GM19467 (cell line): ENCODE measurements at regions not wholly inside any gene's neighbourhood (a gene's known extent, or its start where the extent isn't known, plus 50 kb on each side); places are given as distances from the start of the nearest gene placed in this dataset.
A peak's percentile ranks its signal among the peaks of the same experiment; 100 is the strongest.

Experiments
- ATAC-seq: cut with Tn5 transposase; IDR thresholded peaks from one replicate; pipeline ENCODE4 v1.9.1; 2021; ENCODE audit warnings: mild to moderate bottlenecking, moderate library complexity; ENCODE audit not compliant: unreplicated experiment

- ATAC-seq: no peak
These were observed 163.4 kb upstream of the DPYD start for GRCh38 chr1:98084188-98084587.

GRCh38 chr1:98081944-98082343 lies 161.1 kb upstream of the DPYD start:
- ATAC-seq: no peak

DNA sequence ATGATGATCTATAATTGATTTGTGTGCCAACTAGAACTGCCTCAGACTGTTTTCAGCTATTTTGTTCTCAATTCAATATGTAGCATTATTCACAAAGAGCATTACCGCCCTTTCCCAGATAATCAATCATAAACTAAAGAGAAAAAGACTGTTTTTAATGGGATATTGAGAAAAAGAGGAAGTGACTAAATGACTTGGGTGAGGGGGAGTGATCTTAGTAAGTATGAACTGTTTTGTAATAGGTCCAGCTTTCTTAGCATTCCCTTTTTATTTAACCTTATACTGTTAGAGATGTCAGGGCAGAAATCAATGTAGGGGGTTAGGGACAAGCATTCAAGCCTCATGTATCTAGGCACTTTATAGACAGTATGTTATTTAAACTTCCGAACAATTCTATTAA lies 157.8 kb upstream of the DPYD start:
- no peak for ATAC-seq

- ATAC-seq: no peak
These were observed 156.9 kb upstream of the DPYD start for GRCh38 chr1:98077691-98078090.

- ATAC-seq: no peak
These were observed 154.8 kb upstream of the DPYD start for GRCh38 chr1:98075626-98076025.

- ATAC-seq: no peak
These were observed 153.0 kb upstream of the DPYD start for GRCh38 chr1:98073823-98074222.

DNA sequence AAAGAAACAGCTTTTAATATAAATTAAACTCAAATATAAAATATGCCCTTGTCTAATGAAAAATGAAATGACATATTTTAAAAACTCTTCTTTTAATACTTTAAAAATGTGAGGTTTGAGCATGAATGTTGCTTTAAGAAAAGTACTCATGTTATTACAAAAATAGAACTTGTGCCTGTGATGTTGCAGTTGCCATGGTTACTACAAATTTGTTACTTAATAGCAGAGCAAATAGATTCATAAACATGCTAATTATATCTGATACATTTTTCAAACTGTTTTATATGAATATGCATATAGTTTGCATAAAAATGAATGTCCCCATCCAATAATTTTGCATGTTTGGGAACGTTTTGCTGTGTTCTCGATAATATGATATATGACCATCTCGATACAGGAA lies 152.3 kb upstream of the DPYD start:
- no peak for ATAC-seq

- ATAC-seq: no peak
These were observed 151.2 kb upstream of the DPYD start for GRCh38 chr1:98072047-98072446.

- no peak for ATAC-seq
These were observed 147.2 kb upstream of the DPYD start for GRCh38 chr1:98068016-98068415.

DNA sequence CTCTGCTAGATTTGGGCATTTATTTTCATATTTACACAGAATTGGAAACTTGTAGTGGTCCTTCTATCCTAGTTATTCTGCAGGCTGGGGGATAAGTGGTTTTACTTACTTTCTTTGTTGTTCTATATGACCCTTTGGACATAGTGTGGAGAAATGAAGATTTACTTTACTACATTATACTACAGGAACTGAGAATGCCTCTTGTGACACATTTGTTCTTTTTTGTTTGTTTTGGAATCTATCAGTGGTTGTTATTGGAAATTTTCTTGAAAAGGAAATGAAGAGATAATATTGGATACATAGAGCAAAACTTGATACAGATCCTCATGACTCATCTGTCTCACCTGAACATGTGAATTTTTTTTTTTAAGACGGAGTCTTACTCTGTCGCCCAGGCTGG lies 146.1 kb upstream of the DPYD start:
- ATAC-seq: no peak

GRCh38 chr1:98059620-98060019 lies 138.8 kb upstream of the DPYD start:
- ATAC-seq: no peak

DNA sequence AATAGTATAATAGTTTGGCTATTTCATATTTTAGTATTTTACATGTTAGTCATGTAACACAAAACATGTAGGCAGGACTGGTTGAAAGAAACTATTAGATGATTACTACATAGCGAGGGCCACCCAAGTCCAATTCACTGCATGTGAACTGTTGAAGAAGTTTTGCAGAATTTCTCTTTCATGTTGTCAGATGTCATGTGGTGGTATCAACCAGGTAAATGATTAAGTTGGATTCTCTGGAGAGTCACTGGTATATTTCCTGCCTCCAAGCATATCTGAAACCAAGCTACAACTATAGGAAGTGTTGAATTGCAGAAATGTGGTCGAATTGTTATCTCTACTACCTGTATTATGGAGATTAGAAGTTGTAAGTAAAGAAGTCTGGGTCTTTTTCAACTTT lies 137.8 kb upstream of the DPYD start:
- peak; percentile 35 for ATAC-seq

DNA sequence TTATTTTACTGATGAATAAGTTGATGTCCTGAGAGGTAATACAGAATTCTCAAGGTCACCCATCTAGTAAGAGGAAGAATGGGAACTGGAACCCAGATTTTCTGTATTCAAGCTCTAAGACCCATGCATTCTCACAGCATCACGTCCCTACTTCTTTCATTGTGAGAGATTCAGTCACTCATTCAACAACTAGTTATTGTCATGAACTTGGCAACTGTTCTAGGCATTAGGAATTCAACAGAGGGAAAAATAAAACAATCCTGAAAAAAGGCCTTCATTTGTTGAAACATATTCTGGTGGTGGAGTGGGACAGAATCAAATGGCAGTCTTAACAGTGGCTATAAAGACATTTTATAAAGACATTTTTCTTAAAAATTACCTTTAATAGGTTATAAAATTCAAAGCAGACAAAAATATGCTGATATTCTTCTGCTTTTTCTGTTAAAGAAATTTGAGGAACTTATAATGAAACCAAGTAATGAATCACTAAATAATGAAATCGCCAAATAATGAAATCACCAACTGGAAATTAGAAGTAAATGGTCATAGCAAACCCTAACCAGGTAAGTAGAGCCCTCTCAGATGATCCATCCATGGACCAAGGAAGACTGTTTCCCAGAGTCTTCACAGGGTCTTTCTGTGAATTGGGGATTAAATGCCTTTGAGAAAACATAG lies 136.5 kb upstream of the DPYD start:
- no peak for ATAC-seq

- ATAC-seq: no peak
These were observed 135.9 kb upstream of the DPYD start for GRCh38 chr1:98056781-98057180.

- no peak for ATAC-seq
These were observed 134.6 kb upstream of the DPYD start for GRCh38 chr1:98055457-98055856.

- no peak for ATAC-seq
These were observed 134.0 kb upstream of the DPYD start for GRCh38 chr1:98054786-98055185.

DNA sequence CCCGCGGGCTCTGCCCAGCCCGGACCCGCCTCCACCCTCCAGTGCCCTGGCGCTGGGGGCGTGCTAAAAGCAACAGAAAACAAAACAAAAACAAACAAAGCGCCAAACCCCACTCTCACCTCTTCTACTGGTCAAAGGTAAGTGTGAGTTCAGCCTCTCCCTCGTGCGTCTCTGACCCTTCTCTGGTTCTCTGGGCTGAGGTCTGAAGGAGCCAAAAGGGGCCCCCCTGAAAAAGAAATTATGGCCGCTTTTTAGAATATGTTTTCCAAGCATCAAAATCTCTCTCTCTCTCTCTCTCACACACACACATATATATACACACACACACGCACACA lies 133.5 kb upstream of the DPYD start:
- no peak for ATAC-seq

GRCh38 chr1:98053471-98054366 lies 132.9 kb upstream of the DPYD start:
- ATAC-seq: peak; percentile 94

DNA sequence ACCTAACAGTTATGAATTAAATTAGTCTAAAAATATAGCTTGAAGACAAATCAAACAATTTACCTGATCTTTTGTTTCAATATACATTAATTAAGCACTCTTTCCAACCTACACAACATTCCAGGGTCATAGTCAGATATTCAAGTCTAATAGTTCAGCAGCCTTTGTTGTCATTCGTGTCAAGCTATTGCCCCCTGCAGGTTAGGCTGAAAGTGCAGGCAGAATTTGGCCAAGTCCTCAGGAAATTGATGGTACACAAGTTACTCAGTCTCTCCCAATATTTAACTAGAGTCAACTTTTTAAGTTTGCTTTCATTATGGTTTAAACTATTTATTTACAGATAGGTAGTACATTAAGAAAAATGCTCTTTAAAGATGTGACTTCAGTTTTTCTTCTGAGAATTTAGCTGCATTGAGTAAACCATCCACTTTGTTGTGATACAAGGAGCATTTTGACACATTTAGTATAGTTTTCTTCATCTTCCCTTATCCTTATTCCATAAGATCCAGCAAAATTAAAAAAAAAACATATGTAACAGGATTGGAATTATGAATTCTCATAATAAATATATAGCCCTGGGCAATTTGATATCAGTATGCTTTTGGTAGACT lies 130.3 kb upstream of the DPYD start:
- peak; percentile 44 for ATAC-seq

DNA sequence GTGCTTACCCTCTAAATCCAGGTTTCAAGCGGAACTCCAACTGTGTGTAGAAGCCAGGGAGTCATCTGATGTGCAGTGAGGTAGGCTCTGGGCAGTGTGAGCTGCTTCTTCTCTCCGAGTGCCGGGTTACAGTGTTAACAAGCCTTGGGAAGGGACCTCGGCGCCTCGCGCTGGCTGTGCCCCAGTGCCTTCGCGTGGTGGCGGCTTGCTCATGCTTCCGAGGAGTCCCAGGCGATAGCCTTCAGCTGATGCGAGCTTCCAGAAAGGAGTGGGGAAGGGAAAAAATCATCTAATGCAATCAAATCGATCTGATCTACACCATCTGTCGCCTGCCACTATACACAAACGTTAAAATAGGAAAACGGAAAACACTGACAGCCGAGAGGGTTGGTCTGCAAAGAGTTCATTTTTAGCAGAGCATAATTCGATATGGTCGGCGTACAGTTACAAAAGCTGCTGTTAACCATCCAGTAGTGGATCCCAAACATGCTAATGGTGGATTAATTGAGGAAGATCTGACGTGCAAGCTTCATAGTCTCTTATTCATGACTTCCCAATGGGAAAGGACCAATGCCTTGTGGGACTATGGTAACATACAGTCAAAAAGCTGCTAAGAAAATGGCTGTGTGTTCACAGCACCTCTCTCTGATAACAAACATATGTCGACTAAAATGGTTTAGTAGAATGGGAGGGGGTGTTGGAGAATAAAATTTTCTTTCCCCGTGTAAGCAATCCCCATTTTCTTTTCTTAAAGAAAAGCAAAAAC lies 128.7 kb upstream of the DPYD start:
- no peak for ATAC-seq

DNA sequence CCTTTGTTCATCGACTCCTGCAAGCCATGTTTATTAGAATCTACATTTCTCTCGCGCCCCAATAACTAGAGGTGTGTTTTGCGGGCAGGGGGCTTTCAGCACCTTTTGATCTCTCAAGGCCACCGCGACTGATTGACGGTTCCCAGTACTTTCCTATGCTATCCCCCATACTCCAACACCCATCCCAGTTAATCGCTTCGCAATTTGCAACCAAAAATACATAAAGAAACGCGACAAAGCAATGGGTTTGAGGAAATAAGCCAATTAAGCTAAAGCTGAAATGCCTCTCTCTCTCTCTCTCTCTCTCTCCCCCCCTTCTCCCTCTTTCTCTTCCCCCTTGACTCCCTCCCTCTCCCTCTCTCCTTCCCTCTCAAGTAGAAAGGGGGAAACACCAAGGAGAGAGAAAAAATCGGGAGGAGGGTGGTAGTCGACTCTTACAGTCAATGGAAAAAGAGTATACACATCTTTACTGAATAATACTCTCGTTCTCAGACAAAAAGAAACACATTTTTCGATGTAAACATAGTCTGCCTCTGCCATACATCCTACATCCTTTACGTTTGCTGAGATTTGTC lies 128.0 kb upstream of the DPYD start:
- no peak for ATAC-seq
